GM12878 (cell line): ENCODE measurements at regions not wholly inside any gene's neighbourhood (a gene's known extent, or its start where the extent isn't known, plus 50 kb on each side); places are given as distances from the start of the nearest gene placed in this dataset.

Source experiments
- ATAC-seq: fragments of 200-7000 bp; cut with Tn5 transposase; 3 replicates; pipeline ENCODE4 v1.9.1; 2020; ENCODE audit warnings: mild to moderate bottlenecking, moderate library complexity
- BruUV-seq: library from RNA; stranded (reverse); fragments of 400-500 nt; replicated peaks from 2 replicates; lab custom pipeline; 2021; lab: Mats Ljungman, UMichigan
- CTCF ChIA-PET: fragments of 300-600 bp; sonication (Branson Sonifier 250); formaldehyde crosslinking; extraction: SDS; loops from one replicate; lab custom pipeline; 2021; ENCODE audit warnings: inconsistent platforms; lab: Yijun Ruan, JAX
- POLR2A ChIA-PET: fragments of 350-600 bp; formaldehyde crosslinking; extraction: SDS; loops from one replicate; lab custom pipeline; 2021; ENCODE audit warnings: inconsistent platforms; lab: Charles Lee
- RAD21 ChIA-PET: fragments of 300-600 bp; sonication (Branson Sonifier 250); formaldehyde crosslinking; loops from one replicate; lab custom pipeline; 2023; ENCODE audit warnings: antibody characterized with exemption; ENCODE audit not compliant: unreplicated experiment; lab: Charles Lee
- SMC1A ChIA-PET: fragments of 300-600 bp; sonication (Branson Sonifier 250); formaldehyde crosslinking; loops from one replicate; lab custom pipeline; 2023; ENCODE audit not compliant: unreplicated experiment, uncharacterized antibody; lab: Charles Lee
- DNase-seq: peaks from one replicate; pipeline ENCODE4 v3.0.0-alpha.2; 2011; ENCODE audit warnings: low read depth, low spot score
- FAIRE-seq: peaks from 3 replicates; lab custom pipeline; 2011; peaks lifted over from hg19 to GRCh38; lab: Jason Lieb, UNC
- H2AFZ ChIP-seq: 2 replicates; pipeline ENCODE4 v1.6.0; 2011; ENCODE audit warnings: low read depth, low read length, control low read depth; ENCODE audit not compliant: control insufficient read depth
- H3K27ac ChIP-seq: 2 replicates; pipeline ENCODE4 v1.5.1; 2011; ENCODE audit warnings: control low read depth; ENCODE audit not compliant: control insufficient read depth, insufficient read depth
- H3K27me3 ChIP-seq, 2 experiments: replicated peaks in 1 of 2; 2 replicates each; pipeline versions ENCODE4 v1.6.0 to v1.6.1; 2011; ENCODE audit warnings: low read length in 1 of 2; ENCODE audit not compliant: control insufficient read depth in 2 of 2, insufficient read depth in 2 of 2
- H3K36me3 ChIP-seq, 2 experiments: 2 replicates each; pipeline ENCODE4 v1.5.1; 2011; ENCODE audit warnings: low read length in 1 of 2; ENCODE audit not compliant: control insufficient read depth in 2 of 2, insufficient read depth in 2 of 2
- H3K4me1 ChIP-seq: 2 replicates; pipeline ENCODE4 v1.6.1; 2011; ENCODE audit warnings: mild to moderate bottlenecking, low read length, moderate library complexity, mixed read lengths; ENCODE audit not compliant: control insufficient read depth, insufficient read depth
- H3K4me2 ChIP-seq: 2 replicates; pipeline ENCODE4 v1.6.0; 2011; ENCODE audit warnings: control low read depth; ENCODE audit not compliant: control insufficient read depth, insufficient read depth
- H3K4me3 ChIP-seq: fragments of 200-600 bp; sonication (generic); 2 replicates; pipeline ENCODE4 v1.5.1; 2016
- H3K79me2 ChIP-seq: 2 replicates; pipeline ENCODE4 v1.6.0; 2011; ENCODE audit warnings: low read length; ENCODE audit not compliant: control insufficient read depth, insufficient read depth
- H3K9ac ChIP-seq: 2 replicates; pipeline ENCODE4 v1.8.0; 2011; ENCODE audit warnings: low read length, control low read depth, mixed read lengths; ENCODE audit not compliant: control insufficient read depth, insufficient read depth
- H3K9me3 ChIP-seq: replicated peaks from 3 replicates; pipeline ENCODE4 v1.5.1; 2011; ENCODE audit warnings: mild to moderate bottlenecking, low read length; ENCODE audit not compliant: control insufficient read depth, insufficient read depth
- H4K20me1 ChIP-seq: 2 replicates; pipeline ENCODE4 v1.6.0; 2011; ENCODE audit not compliant: control insufficient read depth, insufficient read depth
- ASH2L ChIP-seq: fragments of 300-600, 200-600 bp; sonication (generic); IDR thresholded peaks from 2 replicates; pipeline ENCODE4 v1.6.1; 2017; ENCODE audit warnings: low read depth, mild to moderate bottlenecking, borderline replicate concordance
- EZH2 ChIP-seq: IDR thresholded peaks from 2 replicates; pipeline ENCODE4 v1.6.1; 2012; ENCODE audit warnings: low read depth, mild to moderate bottlenecking, control low read depth, inconsistent platforms, low read length, borderline replicate concordance; ENCODE audit not compliant: control insufficient read depth
- IKZF2 ChIP-seq, 2 experiments: fragments of 450-650 bp; IDR thresholded peaks; 2 replicates each; pipeline ENCODE4 v1.6.1; 2017; ENCODE audit warnings: mild to moderate bottlenecking in 2 of 2, moderate library complexity in 2 of 2
- JUNB ChIP-seq: IDR thresholded peaks from 2 replicates; pipeline ENCODE4 v1.6.1; 2016; ENCODE audit warnings: antibody characterized with exemption, mild to moderate bottlenecking
- KLF5 ChIP-seq: fragments of 450-650 bp; IDR thresholded peaks from 2 replicates; pipeline ENCODE4 v1.6.1; 2014; ENCODE audit warnings: mild to moderate bottlenecking; ENCODE audit not compliant: partially characterized antibody
- MTA2 ChIP-seq: fragments of 450-650 bp; IDR thresholded peaks from 2 replicates; pipeline ENCODE4 v1.6.1; 2016; ENCODE audit warnings: low read depth, mild to moderate bottlenecking, moderate library complexity
- NBN ChIP-seq: fragments of 450-650 bp; IDR thresholded peaks from 2 replicates; pipeline ENCODE4 v1.6.1; 2016
- SPI1 ChIP-seq: IDR thresholded peaks from 2 replicates; pipeline ENCODE4 v1.6.1; 2011; ENCODE audit warnings: low read depth, mild to moderate bottlenecking, low read length, moderate library complexity, borderline replicate concordance; ENCODE audit not compliant: insufficient read depth
- WGBS: methylation state at CpG from one replicate; pipeline ENCODE4 v1.1.6; 2016; ENCODE audit warnings: low lambda C conversion rate; ENCODE audit not compliant: insufficient replicate concordance, insufficient coverage; ENCODE audit errors: missing lambda C conversion rate; 5-methylcytosine and 5-hydroxymethylcytosine counted together
- in situ Hi-C: fragments of 300-500 bp; cut with MboI; formaldehyde crosslinking; loops from 9 replicates; pipeline ENCODE4 v1.14.3; 2018; ENCODE audit warnings: mixed read lengths
- intact Hi-C: fragments of 100-400 bp; cut with micrococcal nuclease; formaldehyde crosslinking; loops from one replicate; pipeline ENCODE4 v1.14.2; 2022; ENCODE audit not compliant: unreplicated experiment

DNA sequence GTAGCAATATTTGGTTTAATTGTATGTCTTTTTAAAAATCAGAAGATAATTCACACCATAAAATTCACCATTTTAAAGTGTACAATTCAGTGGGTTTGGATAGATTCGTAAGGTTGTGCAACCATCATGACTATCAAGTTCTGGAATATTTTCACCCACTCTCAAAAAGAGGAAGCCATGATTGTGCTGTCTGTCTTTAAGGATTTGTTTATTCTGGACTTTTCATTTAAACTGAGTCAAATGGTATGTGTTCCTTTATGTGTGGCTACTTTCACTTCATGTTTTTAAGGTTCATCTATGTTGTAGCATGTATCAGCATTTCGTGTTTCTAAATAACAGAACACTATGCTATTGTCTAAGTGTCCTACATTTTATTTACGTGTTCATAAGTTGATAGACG lies 68.1 kb upstream of the CPHXL start:
- SMC1A ChIA-PET = no interaction called here
- peak; percentile 81 for TF ChIP-seq SPI1
- TF ChIP-seq EZH2 = no peak
- peak in 1 of 2 experiments; percentile 43; a peak in 1 of 4 replicates for TF ChIP-seq IKZF2 (IDR thresholded peaks at IDR 0.05)
- peak; percentile 36; the same call in 1 of the 2 replicates for TF ChIP-seq JUNB
- peak; percentile 39; the same call in 1 of the 2 replicates for TF ChIP-seq MTA2
- no peak for TF ChIP-seq NBN
- Histone ChIP-seq H3K36me3 (no peaks in the 10 kb centered on the region), H3K9me3 (no peaks in the 10 kb centered on the region), H3K79me2 (no peaks in the 10 kb centered on the region), H3K4me3 (no peak overlapping the region), H3K27me3 (no peaks in the 10 kb centered on the region), H3K27ac (no peak overlapping the region), H3K9ac (no peak overlapping the region), H3K4me2 (no peak overlapping the region), H4K20me1 (no peaks in the 10 kb centered on the region), H2AFZ (no peak overlapping the region), H3K4me1 (0 out of 2 replicates have a peak, but pooled peaks cover 3% of the 10 kb centered on the region)
- peak; percentile 70 for FAIRE-seq
- RAD21 ChIA-PET = no interaction called here
- in situ Hi-C loops (no loop called here), intact Hi-C loops (no loop called here)
- CTCF ChIA-PET = no interaction called here
- no TSS peak for BruUV-seq
- POLR2A ChIA-PET = no interaction called here
- ATAC-seq = peak; percentile 53
- WGBS = 32% methylated on average over 4 of the region's 4 CpGs
- no peak for DNase-seq

DNA sequence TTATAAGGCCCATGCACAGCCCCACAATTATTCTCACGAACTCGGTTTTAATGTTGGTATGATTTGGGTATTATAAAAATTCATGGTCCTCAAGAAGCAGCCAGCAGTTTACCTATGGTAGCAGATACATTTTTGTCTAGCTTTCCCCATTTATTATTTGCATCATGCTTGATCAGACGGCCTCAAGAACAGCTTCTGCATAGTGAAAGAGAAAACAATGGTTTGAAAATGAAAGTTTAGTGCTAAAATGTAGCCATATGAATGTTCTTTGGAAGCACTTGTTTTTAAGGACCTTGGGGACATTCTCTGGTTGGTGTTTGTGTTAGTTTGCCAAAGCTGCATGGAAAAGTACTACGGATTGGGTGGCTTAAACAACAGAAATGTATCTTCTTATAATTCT lies 72.4 kb upstream of the CPHXL start:
- ChIA-PET CTCF (interaction anchor here (1.4 to 2.5 kb wide), 2 partner anchors 11 to 1372 kb away, joined by 4 to 9 read pairs; no protein-coding TSS in a partner anchor), RAD21 (no interaction called here), SMC1A (interaction anchor here (0.7 to 1.2 kb wide), 3 partner anchors 19 to 855 kb away, joined by 3 to 5 read pairs (median 3); no protein-coding TSS in a partner anchor), POLR2A (no interaction called here)
- 17% methylated on average over 4 of the region's 4 CpGs for WGBS
- no TSS peak for BruUV-seq
- no peak for ATAC-seq
- H3K9ac ChIP-seq = no peak overlapping the region
- TF ChIP-seq KLF5 (no peak), ASH2L (0 out of 2 replicates have a peak, but pooled peaks have one; percentile 27)
- no peak overlapping the region for H3K4me2 ChIP-seq
- no peaks in the 10 kb centered on the region for H3K79me2 ChIP-seq
- no peaks in the 10 kb centered on the region for H3K9me3 ChIP-seq
- peak overlapping the region; percentile 42; the same call in 1 of the 2 replicates for H2AFZ ChIP-seq
- no peaks in the 10 kb centered on the region for H3K27me3 ChIP-seq
- intact Hi-C loops (no loop called here), in situ Hi-C loops (no loop called here)
- no peak overlapping the region for H3K4me3 ChIP-seq
- H4K20me1 ChIP-seq = no peaks in the 10 kb centered on the region
- no peak for FAIRE-seq
- no peak overlapping the region for H3K27ac ChIP-seq
- no peaks in the 10 kb centered on the region for H3K36me3 ChIP-seq
- 0 out of 2 replicates have a peak, but pooled peaks cover 3% of the 10 kb centered on the region for H3K4me1 ChIP-seq
- DNase-seq = no peak
